AG10803 (cell line): ENCODE measurements at regions not wholly inside any gene's neighbourhood (a gene's known extent, or its start where the extent isn't known, plus 50 kb on each side); places are given as distances from the start of the nearest gene placed in this dataset.

Source experiments
- DNase-seq: peaks from one replicate; pipeline ENCODE4 v3.0.0; 2010; ENCODE audit warnings: low read depth
- H3K4me3 ChIP-seq: 2 replicates; pipeline ENCODE4 v1.5.1; 2011; ENCODE audit warnings: mild to moderate bottlenecking, low read length, control low read depth
- CTCF ChIP-seq: conservative IDR thresholded peaks from 2 replicates; pipeline ENCODE4 v1.5.1; 2011; ENCODE audit warnings: mild to moderate bottlenecking, low read length, control low read depth, inconsistent platforms

- TF ChIP-seq CTCF = peak; percentile 50
- DNase-seq = peak; percentile 17
- no peak overlapping the region for H3K4me3 ChIP-seq
Observed at GRCh38 chr16:51971184-51971583, 575.8 kb downstream of the TOX3 start.

GRCh38 chr16:51968749-51969148, 578.2 kb downstream of the TOX3 start:
- H3K4me3 ChIP-seq = no peak overlapping the region
- DNase-seq = peak; percentile 29
- TF ChIP-seq CTCF = no peak

GRCh38 chr16:51967646-51968045, 579.3 kb downstream of the TOX3 start:
- no peak overlapping the region for H3K4me3 ChIP-seq
- DNase-seq = no peak
- TF ChIP-seq CTCF = no peak

GRCh38 chr16:51960931-51961330, 586.0 kb downstream of the TOX3 start:
- no peak for TF ChIP-seq CTCF
- DNase-seq = no peak

GRCh38 chr16:51953286-51953985, 593.5 kb downstream of the TOX3 start:
- no peak overlapping the region for H3K4me3 ChIP-seq
- DNase-seq = no peak
- TF ChIP-seq CTCF = no peak

More at GRCh38 chr16:51960931-51961330, 586.0 kb downstream of the TOX3 start:
- no peak overlapping the region for H3K4me3 ChIP-seq

- H3K4me3 ChIP-seq = no peak overlapping the region
- DNase-seq = peak; percentile 5
- no peak for TF ChIP-seq CTCF
Observed at GRCh38 chr16:51952500-51952899, 594.4 kb downstream of the TOX3 start.

GRCh38 chr16:51951668-51952298, 595.2 kb downstream of the TOX3 start:
- DNase-seq = no peak
- no peak overlapping the region for H3K4me3 ChIP-seq
- TF ChIP-seq CTCF = no peak
